T-helper 2 cell treated with Interferon-gamma antibody and Interleukin-4, amounts not matched to agents 100 ng/mL and 5 ng/mL, for 36 hours (primary cell): ENCODE measurements at regions not wholly inside any gene's neighbourhood (a gene's known extent, or its start where the extent isn't known, plus 50 kb on each side); places are given as distances from the start of the nearest gene placed in this dataset.
"Not testable (repeated sequence)": the region's sequence is repeated elsewhere in the genome, so short reads cannot be mapped to it uniquely, and the experiment has no call there.

Experiments
- intact Hi-C: fragments of 100-400 bp; cut with micrococcal nuclease; formaldehyde crosslinking; loops from one replicate; pipeline ENCODE4 v1.15.1; 2023

- intact Hi-C loops, result no loop called here
Observed at GRCh38 chr7:110224643-110225042, 866.3 kb upstream of the LRRN3 start.

GRCh38 chr7:110246118-110246517, 844.8 kb upstream of the LRRN3 start:
- intact Hi-C loops, result no loop called here

GRCh38 chr7:110253093-110253492, 837.8 kb upstream of the LRRN3 start:
- intact Hi-C loops, result no loop called here

GRCh38 chr7:110257673-110258072, 833.3 kb upstream of the LRRN3 start:
- intact Hi-C loops, result no loop called here

- intact Hi-C loops, result no loop called here
Observed at GRCh38 chr7:110262251-110262650, 828.7 kb upstream of the LRRN3 start.

- intact Hi-C loops, result no loop called here
Observed at GRCh38 chr7:110264288-110264687, 826.6 kb upstream of the LRRN3 start.

GRCh38 chr7:110281362-110281761, 809.6 kb upstream of the LRRN3 start:
- intact Hi-C loops, result no loop called here

- intact Hi-C loops, result no loop called here
Observed at GRCh38 chr7:110283056-110283455, 807.9 kb upstream of the LRRN3 start.

- intact Hi-C loops, result no loop called here
Observed at GRCh38 chr7:110291430-110291829, 799.5 kb upstream of the LRRN3 start.

- intact Hi-C loops, result no loop called here
Observed at GRCh38 chr7:110296321-110296720, 794.6 kb upstream of the LRRN3 start.

- intact Hi-C loops, result no loop called here
Observed at GRCh38 chr7:110307776-110308175, 783.2 kb upstream of the LRRN3 start.

- intact Hi-C loops, result no loop called here
Observed at GRCh38 chr7:110308791-110309190, 782.1 kb upstream of the LRRN3 start.

GRCh38 chr7:110309941-110310340, 781.0 kb upstream of the LRRN3 start:
- intact Hi-C loops, result no loop called here

GRCh38 chr7:110311556-110311955, 779.4 kb upstream of the LRRN3 start:
- intact Hi-C loops, result no loop called here

GRCh38 chr7:110317541-110318265, 773.2 kb upstream of the LRRN3 start:
- intact Hi-C loops, result no loop called here

GRCh38 chr7:110320285-110320684, 770.6 kb upstream of the LRRN3 start:
- intact Hi-C loops, result not testable (repeated sequence)

- intact Hi-C loops, result no loop called here
Observed at GRCh38 chr7:110322796-110323195, 768.1 kb upstream of the LRRN3 start.

- intact Hi-C loops, result no loop called here
Observed at GRCh38 chr7:110326966-110327365, 764.0 kb upstream of the LRRN3 start.

GRCh38 chr7:110336423-110336822, 754.5 kb upstream of the LRRN3 start:
- intact Hi-C loops, result no loop called here

- intact Hi-C loops, result no loop called here
Observed at GRCh38 chr7:110337646-110338045, 753.3 kb upstream of the LRRN3 start.

GRCh38 chr7:110347081-110347480, 743.8 kb upstream of the LRRN3 start:
- intact Hi-C loops, result no loop called here

- intact Hi-C loops, result no loop called here
Observed at GRCh38 chr7:110356438-110356837, 734.5 kb upstream of the LRRN3 start.

GRCh38 chr7:110358028-110358427, 732.9 kb upstream of the LRRN3 start:
- intact Hi-C loops, result no loop called here

- intact Hi-C loops, result no loop called here
Observed at GRCh38 chr7:110371709-110372108, 719.2 kb upstream of the LRRN3 start.
